HepG2 (cell line): ENCODE measurements at regions not wholly inside any gene's neighbourhood (a gene's known extent, or its start where the extent isn't known, plus 50 kb on each side); places are given as distances from the start of the nearest gene placed in this dataset.

Experiments used
- ATAC-seq: fragments of 200-7000 bp; cut with Tn5 transposase; 3 replicates; pipeline ENCODE4 v1.9.1; 2020; ENCODE audit warnings: mild to moderate bottlenecking, moderate library complexity
- BruUV-seq: library from RNA; stranded (reverse); fragments of 400-500 nt; replicated peaks from 2 replicates; lab custom pipeline; 2021; lab: Mats Ljungman, UMichigan
- CTCF ChIA-PET: fragments of 300-600 bp; formaldehyde crosslinking; extraction: SDS; loops from one replicate; lab custom pipeline; 2021; ENCODE audit warnings: low total read pairs, inconsistent platforms, low intra/inter-chr PET ratio; lab: Yijun Ruan, JAX
- POLR2A ChIA-PET: fragments of 350-600 bp; sonication (Branson Sonifier 250); formaldehyde crosslinking; loops from one replicate; lab custom pipeline; 2020; ENCODE audit warnings: antibody characterized with exemption, inconsistent platforms; lab: Yijun Ruan, JAX
- DNase-seq: peaks from one replicate; pipeline ENCODE4 v3.0.0-alpha.2; 2015; ENCODE audit warnings: low spot score
- FAIRE-seq: peaks from 3 replicates; lab custom pipeline; 2011; peaks lifted over from hg19 to GRCh38; lab: Jason Lieb, UNC
- H2AFZ ChIP-seq: one replicate; pipeline ENCODE4 v1.6.1; 2011; ENCODE audit warnings: low read length, inconsistent platforms
- H3K27ac ChIP-seq: fragments of 300-600 bp; 3 replicates; pipeline ENCODE4 v1.8.0; 2011; ENCODE audit warnings: mixed run types, mild to moderate bottlenecking, mixed read lengths, low read length, inconsistent platforms; ENCODE audit not compliant: insufficient read depth; ENCODE audit errors: extremely low read length
- H3K27me3 ChIP-seq, 2 experiments: fragments of 200-600 bp in 1 of 2; 2 replicates in 1 of 2; 3 replicates in 1 of 2; pipeline versions ENCODE4 v1.6.0 to v1.8.0; 2011; ENCODE audit warnings: low read length in 2 of 2, mild to moderate bottlenecking in 2 of 2, moderate library complexity in 2 of 2, inconsistent platforms in 1 of 2; ENCODE audit not compliant: insufficient read depth in 2 of 2, control insufficient read depth in 1 of 2
- H3K36me3 ChIP-seq, 2 experiments: fragments of 200-600 bp in 1 of 2; replicated peaks in 1 of 2; 2 replicates in 1 of 2; 3 replicates in 1 of 2; pipeline versions ENCODE4 v1.5.1 to v1.8.0; 2011; ENCODE audit warnings: low read length in 2 of 2, inconsistent platforms in 1 of 2; ENCODE audit not compliant: insufficient read depth in 2 of 2, control insufficient read depth in 1 of 2
- H3K4me1 ChIP-seq: 2 replicates; pipeline ENCODE4 v1.5.1; 2012; ENCODE audit warnings: low read length, inconsistent platforms; ENCODE audit not compliant: insufficient read depth
- H3K4me2 ChIP-seq: 2 replicates; pipeline ENCODE4 v1.6.0; 2011; ENCODE audit warnings: low read depth, low read length, inconsistent platforms
- H3K4me3 ChIP-seq, 3 experiments: fragments of 200-600 bp in 1 of 3; sonication (generic), shearing (Covaris generic) in 1 of 3; replicated peaks in 1 of 3; 2 replicates each; pipeline ENCODE4 v1.5.1; 2011 to 2016; ENCODE audit warnings: low read length in 3 of 3, inconsistent platforms in 2 of 3, low read depth in 2 of 3, mild to moderate bottlenecking in 2 of 3, control low read depth in 1 of 3, mixed read lengths in 1 of 3; ENCODE audit not compliant: insufficient read depth in 1 of 3
- H3K79me2 ChIP-seq: one replicate; pipeline ENCODE4 v1.6.1; 2011; ENCODE audit warnings: low read length, inconsistent platforms; ENCODE audit not compliant: insufficient read depth
- H3K9ac ChIP-seq: 2 replicates; pipeline ENCODE4 v1.6.0; 2011; ENCODE audit warnings: mild to moderate bottlenecking, low read depth, low read length, inconsistent platforms; ENCODE audit not compliant: insufficient read depth
- H3K9me3 ChIP-seq: 2 replicates; pipeline ENCODE4 v1.5.1; 2012; ENCODE audit warnings: mild to moderate bottlenecking, low read length
- H4K20me1 ChIP-seq: 2 replicates; pipeline ENCODE4 v1.6.0; 2011; ENCODE audit warnings: inconsistent platforms, mild to moderate bottlenecking, low read length, moderate library complexity; ENCODE audit not compliant: insufficient read depth
- ATF7 ChIP-seq, 2 experiments: fragments of 450-650 bp in 1 of 2; sonication (generic) in 1 of 2; formaldehyde crosslinking in 1 of 2; IDR thresholded peaks; 2 replicates each; pipeline versions ENCODE4 v1.4.0 to v1.6.1; 2016 to 2020; ENCODE audit warnings: antibody characterized with exemption in 1 of 2, mild to moderate bottlenecking in 1 of 2, missing genetic modification reagents in 1 of 2
- KDM5A ChIP-seq: fragments of 200-600 bp; sonication (generic); IDR thresholded peaks from 2 replicates; pipeline ENCODE4 v1.7.0; 2018; ENCODE audit warnings: antibody characterized with exemption, mild to moderate bottlenecking, low read length, borderline replicate concordance
- SNAPC4 ChIP-seq: sonication (generic); formaldehyde crosslinking; IDR thresholded peaks from 2 replicates; pipeline ENCODE4 v1.4.0; 2020; ENCODE audit warnings: mild to moderate bottlenecking, missing genetic modification reagents
- SRSF1 ChIP-seq: fragments of 200-400 bp; formaldehyde crosslinking; optimal IDR thresholded peaks from 2 replicates; pipeline ENCODE3; 2017; ENCODE audit warnings: mild to moderate bottlenecking, low read depth, low read length, moderate library complexity
- XBP1 ChIP-seq: sonication (generic); formaldehyde crosslinking; IDR thresholded peaks from 2 replicates; pipeline ENCODE4 v1.5.0; 2020; ENCODE audit warnings: missing genetic modification reagents
- ZNF333 ChIP-seq: sonication (generic); formaldehyde crosslinking; IDR thresholded peaks from 2 replicates; pipeline ENCODE4 v1.4.0; 2020; ENCODE audit warnings: mild to moderate bottlenecking, missing genetic modification reagents, borderline replicate concordance
- ZNF629 ChIP-seq: sonication (generic); formaldehyde crosslinking; conservative IDR thresholded peaks from 2 replicates; pipeline ENCODE4 v1.5.0; 2020; ENCODE audit warnings: missing genetic modification reagents
- ZNF83 ChIP-seq: sonication (generic); formaldehyde crosslinking; IDR thresholded peaks from 2 replicates; pipeline ENCODE4 v1.4.0; 2020; ENCODE audit warnings: missing genetic modification reagents, mild to moderate bottlenecking, borderline replicate concordance
- ZNF850 ChIP-seq: sonication (generic); formaldehyde crosslinking; conservative IDR thresholded peaks from 2 replicates; pipeline ENCODE4 v1.9.0; 2021; ENCODE audit warnings: mild to moderate bottlenecking, missing genetic modification reagents
- WGBS: methylation state at CpG from one replicate; pipeline ENCODE4 v1.1.6; 2017; ENCODE audit warnings: low lambda C conversion rate; 5-methylcytosine and 5-hydroxymethylcytosine counted together
- in situ Hi-C: cut with HindIII; loops from 2 replicates; pipeline ENCODE4 v1.10.0; 2017; ENCODE audit warnings: low pct_unique_long_range_greater_than_20kb; ENCODE audit not compliant: extremely low pct_ligation_motif_present
- intact Hi-C: fragments of 100-400 bp; cut with micrococcal nuclease; formaldehyde crosslinking; loops from one replicate; pipeline ENCODE4 v1.10.0; 2022; ENCODE audit not compliant: unreplicated experiment
- TF ChIP-seq, protein P1 (sequence below): sonication (generic); formaldehyde crosslinking; IDR thresholded peaks from 2 replicates; pipeline ENCODE4 v1.9.0; 2021; ENCODE audit warnings: missing genetic modification reagents, borderline replicate concordance
- TF ChIP-seq, protein P2 (sequence below), 2 experiments: fragments of 450-650 bp in 1 of 2; sonication (generic) in 1 of 2; formaldehyde crosslinking; IDR thresholded peaks; 2 replicates each; pipeline versions ENCODE4 v1.5.0 to v1.8.0; 2020 to 2022; ENCODE audit warnings: mild to moderate bottlenecking in 1 of 2, missing genetic modification reagents in 1 of 2
- TF ChIP-seq, protein P3 (sequence below): IDR thresholded peaks from 2 replicates; pipeline ENCODE4 v1.6.1; 2016; ENCODE audit warnings: low read depth, control low read depth

DNA sequence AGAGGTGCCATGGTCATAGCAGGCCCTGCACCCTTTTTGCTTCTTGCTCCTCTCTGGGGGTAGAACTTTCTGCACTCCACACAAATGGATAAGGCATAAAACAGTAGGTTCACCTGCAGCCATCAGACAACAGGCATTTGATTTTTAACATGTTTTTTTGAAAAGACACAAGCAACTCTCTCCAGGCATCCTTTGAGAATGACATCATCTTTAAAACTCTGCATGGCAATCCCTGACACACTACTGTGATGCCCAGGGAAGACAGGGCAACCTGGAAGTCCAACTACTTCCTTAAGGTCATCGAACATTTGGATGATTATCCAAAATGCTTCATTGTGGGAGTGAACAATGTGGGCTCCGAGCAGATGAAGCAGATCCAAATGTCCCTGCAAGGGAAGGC, 82.8 kb downstream of the SKA1 start (continued):
- peak; percentile 73 for TF ChIP-seq ATF7 (IDR thresholded peaks at IDR 0.05)
- TF ChIP-seq ATF7 (CRISPR knock-in tag; IDR thresholded peaks at IDR 0.05), result no peak

GRCh38 chr18:50458366-50458765, 83.5 kb downstream of the SKA1 start:
- in situ Hi-C loops, result no loop called here
- intact Hi-C loops, result no loop called here
- Histone ChIP-seq H3K79me2 (no peaks in the 10 kb centered on the region), H2AFZ (no peak overlapping the region), H3K9ac (no peak overlapping the region), H3K9me3 (no peaks in the 10 kb centered on the region), H4K20me1 (no peaks in the 10 kb centered on the region), H3K4me1 (peaks cover 14% of the 10 kb centered on the region), H3K4me2 (no peak overlapping the region), H3K4me3 (no peak overlapping the region), H3K36me3 (no peaks in the 10 kb centered on the region), H3K27ac (no peak overlapping the region), H3K27me3 (no peaks in the 10 kb centered on the region; a peak in 1 of 5 replicates)
- DNase-seq (no peak), FAIRE-seq (no peak), ATAC-seq (no peak)
- no TSS peak for BruUV-seq
- ChIA-PET CTCF (no interaction called here), POLR2A (no interaction called here)
- 36% methylated on average over 3 of the region's 3 CpGs for WGBS
- no peak for TF ChIP-seq XBP1 (CRISPR knock-in tag)
- TF ChIP-seq, protein P1, sequence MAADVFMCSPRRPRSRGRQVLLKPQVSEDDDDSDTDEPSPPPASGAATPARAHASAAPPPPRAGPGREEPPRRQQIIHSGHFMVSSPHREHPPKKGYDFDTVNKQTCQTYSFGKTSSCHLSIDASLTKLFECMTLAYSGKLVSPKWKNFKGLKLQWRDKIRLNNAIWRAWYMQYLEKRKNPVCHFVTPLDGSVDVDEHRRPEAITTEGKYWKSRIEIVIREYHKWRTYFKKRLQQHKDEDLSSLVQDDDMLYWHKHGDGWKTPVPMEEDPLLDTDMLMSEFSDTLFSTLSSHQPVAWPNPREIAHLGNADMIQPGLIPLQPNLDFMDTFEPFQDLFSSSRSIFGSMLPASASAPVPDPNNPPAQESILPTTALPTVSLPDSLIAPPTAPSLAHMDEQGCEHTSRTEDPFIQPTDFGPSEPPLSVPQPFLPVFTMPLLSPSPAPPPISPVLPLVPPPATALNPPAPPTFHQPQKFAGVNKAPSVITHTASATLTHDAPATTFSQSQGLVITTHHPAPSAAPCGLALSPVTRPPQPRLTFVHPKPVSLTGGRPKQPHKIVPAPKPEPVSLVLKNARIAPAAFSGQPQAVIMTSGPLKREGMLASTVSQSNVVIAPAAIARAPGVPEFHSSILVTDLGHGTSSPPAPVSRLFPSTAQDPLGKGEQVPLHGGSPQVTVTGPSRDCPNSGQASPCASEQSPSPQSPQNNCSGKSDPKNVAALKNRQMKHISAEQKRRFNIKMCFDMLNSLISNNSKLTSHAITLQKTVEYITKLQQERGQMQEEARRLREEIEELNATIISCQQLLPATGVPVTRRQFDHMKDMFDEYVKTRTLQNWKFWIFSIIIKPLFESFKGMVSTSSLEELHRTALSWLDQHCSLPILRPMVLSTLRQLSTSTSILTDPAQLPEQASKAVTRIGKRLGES (CRISPR knock-in tag), result no peak
- no peak for TF ChIP-seq SRSF1
- no peak for TF ChIP-seq ZNF850
- TF ChIP-seq, protein P2, sequence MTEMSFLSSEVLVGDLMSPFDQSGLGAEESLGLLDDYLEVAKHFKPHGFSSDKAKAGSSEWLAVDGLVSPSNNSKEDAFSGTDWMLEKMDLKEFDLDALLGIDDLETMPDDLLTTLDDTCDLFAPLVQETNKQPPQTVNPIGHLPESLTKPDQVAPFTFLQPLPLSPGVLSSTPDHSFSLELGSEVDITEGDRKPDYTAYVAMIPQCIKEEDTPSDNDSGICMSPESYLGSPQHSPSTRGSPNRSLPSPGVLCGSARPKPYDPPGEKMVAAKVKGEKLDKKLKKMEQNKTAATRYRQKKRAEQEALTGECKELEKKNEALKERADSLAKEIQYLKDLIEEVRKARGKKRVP (CRISPR knock-in tag; IDR thresholded peaks at IDR 0.05), result peak in 1 of 2 experiments; percentile 69; a peak in 2 of 4 replicates
- 0 out of 2 replicates have a peak, but pooled peaks have one; percentile 11 for TF ChIP-seq ZNF629 (CRISPR knock-in tag)
- no peak for TF ChIP-seq ZNF83 (CRISPR knock-in tag)
- TF ChIP-seq, protein P3, sequence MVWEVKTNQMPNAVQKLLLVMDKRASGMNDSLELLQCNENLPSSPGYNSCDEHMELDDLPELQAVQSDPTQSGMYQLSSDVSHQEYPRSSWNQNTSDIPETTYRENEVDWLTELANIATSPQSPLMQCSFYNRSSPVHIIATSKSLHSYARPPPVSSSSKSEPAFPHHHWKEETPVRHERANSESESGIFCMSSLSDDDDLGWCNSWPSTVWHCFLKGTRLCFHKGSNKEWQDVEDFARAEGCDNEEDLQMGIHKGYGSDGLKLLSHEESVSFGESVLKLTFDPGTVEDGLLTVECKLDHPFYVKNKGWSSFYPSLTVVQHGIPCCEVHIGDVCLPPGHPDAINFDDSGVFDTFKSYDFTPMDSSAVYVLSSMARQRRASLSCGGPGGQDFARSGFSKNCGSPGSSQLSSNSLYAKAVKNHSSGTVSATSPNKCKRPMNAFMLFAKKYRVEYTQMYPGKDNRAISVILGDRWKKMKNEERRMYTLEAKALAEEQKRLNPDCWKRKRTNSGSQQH, result no peak
- no peak for TF ChIP-seq SNAPC4 (CRISPR knock-in tag)
- no peak for TF ChIP-seq ZNF333 (CRISPR knock-in tag)
- no peak for TF ChIP-seq KDM5A
